ENCODE measurements at regions not wholly inside any gene's neighbourhood (a gene's known extent, or its start where the extent isn't known, plus 50 kb on each side); places are given as distances from the start of the nearest gene placed in this dataset.

DNA sequence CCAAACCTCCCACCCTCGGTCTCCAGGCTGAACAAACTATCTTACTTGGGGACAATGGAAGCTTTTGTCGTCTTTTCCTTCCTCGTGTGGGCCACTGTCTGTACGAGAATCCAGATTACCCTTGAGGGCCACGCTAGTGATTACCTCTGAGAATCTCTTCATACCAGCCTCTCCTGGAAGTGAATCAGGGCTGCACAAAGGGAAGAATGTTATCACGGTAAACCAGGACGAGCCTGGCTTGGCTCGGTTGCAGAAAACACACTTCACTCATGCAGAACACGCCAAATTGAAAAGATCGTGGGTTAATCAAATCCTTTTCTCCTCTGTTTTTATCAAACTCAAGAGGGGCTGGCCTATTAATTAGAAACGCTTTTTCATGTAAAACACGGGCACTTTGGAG is 51.6 kb upstream of the MYL2 start:
- in situ Hi-C loops (cut with HindIII; ENCODE audit: low pct_ligation_motif_present, low sequenced_read_pairs) = no loop called here
- Histone ChIP-seq H3K27ac (no peak overlapping the region), H3K36me3 (replicated peaks) (no peaks in the 10 kb centered on the region), H3K4me3 (ENCODE audit: low read depth, low read length) (no peak overlapping the region), H3K27me3 (replicated peaks) (no peaks in the 10 kb centered on the region)
- DNase-seq = no peak
- TF ChIP-seq CTCF (IDR thresholded peaks at IDR 0.05; ENCODE audit: low read depth, low read length, missing control alignments) = no peak

- in situ Hi-C loops (cut with HindIII; ENCODE audit: low pct_ligation_motif_present, low sequenced_read_pairs) = no loop called here
- Histone ChIP-seq H3K27ac (no peak overlapping the region), H3K27me3 (replicated peaks) (no peaks in the 10 kb centered on the region), H3K36me3 (replicated peaks) (no peaks in the 10 kb centered on the region), H3K4me3 (ENCODE audit: low read depth, low read length) (no peak overlapping the region)
- no peak for DNase-seq
- no peak for TF ChIP-seq CTCF (IDR thresholded peaks at IDR 0.05; ENCODE audit: low read depth, low read length, missing control alignments)
These were observed 51.0 kb upstream of the MYL2 start for GRCh38 chr12:110971189-110971920.

Measured in brain microvascular endothelial cell (primary cell).